HG03159 (cell line): ENCODE measurements at regions not wholly inside any gene's neighbourhood (a gene's known extent, or its start where the extent isn't known, plus 50 kb on each side); places are given as distances from the start of the nearest gene placed in this dataset.
"Not testable (repeated sequence)": the region's sequence is repeated elsewhere in the genome, so short reads cannot be mapped to it uniquely, and the experiment has no call there.

Source experiments
- ATAC-seq: cut with Tn5 transposase; IDR thresholded peaks from one replicate; pipeline ENCODE4 v1.9.1; 2021; ENCODE audit warnings: mild to moderate bottlenecking, moderate library complexity; ENCODE audit not compliant: unreplicated experiment

DNA sequence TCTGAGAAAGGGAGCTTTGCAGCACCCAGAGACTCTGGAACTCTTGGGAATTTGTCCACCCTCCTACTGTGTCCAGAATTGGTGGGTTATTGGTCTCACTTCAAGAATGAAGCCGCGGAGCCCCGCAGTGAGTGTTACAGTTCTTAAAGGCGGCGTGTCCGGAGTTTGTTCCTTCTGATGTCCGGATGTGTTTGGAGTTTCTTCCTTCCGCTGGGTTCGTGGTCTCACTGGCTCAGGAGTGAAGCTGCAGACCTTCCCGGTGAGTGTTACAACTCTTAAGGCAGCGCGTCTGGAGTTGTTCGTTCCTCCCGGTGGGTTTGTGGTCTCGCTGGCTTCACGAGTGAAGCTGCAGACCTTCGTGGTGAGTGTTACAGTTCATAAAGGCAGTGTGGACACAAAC, 824.7 kb downstream of the LRRTM4 start:
- not testable (repeated sequence) for ATAC-seq

DNA sequence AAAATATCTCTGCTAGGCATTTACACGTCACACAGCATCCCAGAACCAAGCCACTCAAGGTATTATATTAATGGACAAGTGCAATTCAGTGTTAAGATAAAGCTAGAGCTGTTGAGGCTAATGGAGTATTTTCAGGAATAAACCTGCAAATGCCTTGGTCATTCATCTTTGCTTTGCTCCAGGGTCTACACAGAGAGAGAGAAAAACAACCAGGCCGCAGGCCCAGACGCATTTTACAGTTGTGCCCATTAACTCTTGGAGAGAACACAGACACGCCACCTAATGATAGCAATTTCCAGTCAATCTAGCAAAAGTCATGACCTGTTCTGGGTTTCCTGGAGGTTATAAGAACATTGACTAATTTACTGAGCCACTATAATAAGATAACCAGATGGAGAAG, 829.3 kb downstream of the LRRTM4 start:
- no peak for ATAC-seq

DNA sequence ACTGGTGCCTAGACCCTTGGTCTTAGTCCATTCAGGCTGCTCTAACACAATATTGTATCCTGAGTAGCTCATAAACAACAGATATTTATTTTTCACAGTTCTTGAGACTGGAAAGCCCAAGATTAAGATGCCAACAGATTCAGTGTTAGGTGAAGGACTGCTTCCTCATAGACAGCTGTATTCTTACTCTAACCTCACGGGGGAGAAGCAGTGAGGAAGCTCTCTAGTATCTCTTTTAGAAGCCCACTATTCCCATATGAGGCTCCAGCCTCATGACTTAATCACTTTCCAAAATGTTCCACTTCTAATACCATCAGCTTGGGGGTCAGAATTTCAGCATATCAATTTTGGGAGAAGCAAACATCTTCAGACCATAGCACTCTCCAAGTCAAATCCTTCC, 833.4 kb downstream of the LRRTM4 start:
- ATAC-seq, result no peak

DNA sequence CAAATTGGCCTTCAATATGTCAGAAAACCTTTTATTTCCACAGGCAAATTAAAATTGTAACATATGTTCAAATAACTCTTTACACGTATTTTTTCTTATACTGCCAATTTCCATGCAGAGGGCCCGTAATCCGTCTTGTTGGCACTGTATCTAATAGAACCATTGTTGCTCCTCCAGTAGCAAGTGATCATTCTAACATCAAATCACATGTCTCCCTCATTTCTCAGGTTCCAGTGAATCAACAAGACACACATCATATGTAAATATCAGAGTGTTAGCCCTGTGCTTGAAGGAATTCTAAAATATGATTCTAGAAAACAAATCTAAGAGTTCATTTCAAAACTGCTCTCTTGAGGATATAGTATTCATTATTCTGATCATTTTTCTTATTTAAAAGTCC, 834.3 kb downstream of the LRRTM4 start:
- ATAC-seq, result no peak

DNA sequence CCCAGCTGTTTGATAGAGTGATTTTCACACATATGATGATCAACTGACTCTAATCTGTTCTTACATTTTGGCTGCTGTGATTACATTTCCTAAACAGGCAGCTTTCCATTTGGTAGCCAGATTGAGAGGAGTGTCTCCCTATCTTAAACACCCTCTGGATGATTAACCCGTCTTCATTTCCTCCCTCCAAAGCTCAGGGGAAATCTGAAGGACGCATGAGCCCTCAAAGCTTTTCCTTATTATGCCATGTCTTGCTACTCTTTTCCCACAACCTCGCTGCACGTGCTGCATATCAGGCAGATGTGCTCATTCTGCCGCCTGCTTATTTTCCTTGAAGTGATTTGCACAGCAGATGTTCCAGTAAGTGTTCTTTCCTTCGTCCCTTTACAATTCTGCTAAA, 837.4 kb downstream of the LRRTM4 start:
- ATAC-seq, result no peak

DNA sequence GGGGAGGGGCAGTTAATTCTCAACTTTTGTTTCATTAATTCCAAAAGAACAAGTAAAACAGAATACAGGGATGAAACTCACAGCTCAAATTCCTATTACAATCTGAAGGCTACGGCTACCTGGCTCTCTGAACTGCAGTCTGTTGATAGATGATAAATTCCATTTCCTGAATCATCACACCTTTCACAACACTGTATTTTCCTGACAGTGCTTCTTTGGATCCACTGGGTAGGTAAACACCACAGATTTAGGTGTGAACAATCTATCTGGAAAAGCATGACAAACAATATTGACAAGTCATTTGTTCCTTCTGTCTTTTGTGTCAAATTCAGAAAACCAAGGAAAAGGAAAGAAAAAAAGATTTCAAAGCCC, 843.2 kb downstream of the LRRTM4 start:
- no peak for ATAC-seq

DNA sequence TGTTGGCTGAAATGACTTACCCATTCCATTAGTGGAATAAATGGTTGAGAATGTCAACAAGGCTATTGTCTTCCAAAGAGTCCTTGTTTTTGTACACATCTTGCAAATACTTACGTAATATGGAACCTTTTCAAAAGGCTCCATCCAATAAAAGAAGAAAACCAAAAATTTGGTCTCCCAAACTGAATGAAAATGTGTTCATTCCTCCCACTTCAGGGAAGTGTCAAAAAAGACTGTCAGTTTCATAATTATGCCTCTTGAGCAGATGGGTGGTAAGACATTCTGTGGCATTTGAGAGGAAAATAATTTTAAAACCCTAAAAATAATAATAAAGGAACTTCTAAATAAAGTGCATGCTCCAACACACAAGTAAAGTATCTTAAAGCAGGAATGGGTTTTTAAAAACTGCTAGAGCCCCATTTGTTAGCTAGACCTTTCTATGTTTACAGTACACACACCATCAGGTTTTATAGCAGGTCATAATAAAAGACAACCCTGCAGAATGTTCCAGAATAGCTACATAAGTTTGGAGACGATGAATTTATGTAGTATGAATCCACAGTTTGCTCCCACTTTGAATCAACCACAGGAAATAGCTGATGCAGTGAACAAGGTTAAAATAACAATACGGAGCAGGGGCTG, 843.7 kb downstream of the LRRTM4 start:
- ATAC-seq, result no peak

DNA sequence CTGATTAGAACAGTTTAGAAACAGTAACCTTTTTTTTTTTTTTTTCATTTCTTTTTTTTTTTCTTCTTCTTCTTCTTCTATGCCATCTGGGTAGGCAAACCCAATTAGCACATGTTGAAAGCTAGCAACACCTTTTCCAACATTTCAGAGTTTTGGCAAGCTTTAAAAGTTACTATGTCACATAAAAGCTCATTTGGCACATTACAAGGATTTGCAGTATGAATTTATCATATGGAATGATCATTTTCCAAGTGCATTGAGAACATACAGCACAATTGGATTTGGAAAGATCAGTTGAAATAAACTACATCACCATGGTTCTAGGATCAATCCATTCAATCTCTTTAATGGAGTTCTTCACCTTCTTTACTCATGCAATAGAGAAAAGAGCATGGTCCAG, 847.0 kb downstream of the LRRTM4 start:
- no peak for ATAC-seq

DNA sequence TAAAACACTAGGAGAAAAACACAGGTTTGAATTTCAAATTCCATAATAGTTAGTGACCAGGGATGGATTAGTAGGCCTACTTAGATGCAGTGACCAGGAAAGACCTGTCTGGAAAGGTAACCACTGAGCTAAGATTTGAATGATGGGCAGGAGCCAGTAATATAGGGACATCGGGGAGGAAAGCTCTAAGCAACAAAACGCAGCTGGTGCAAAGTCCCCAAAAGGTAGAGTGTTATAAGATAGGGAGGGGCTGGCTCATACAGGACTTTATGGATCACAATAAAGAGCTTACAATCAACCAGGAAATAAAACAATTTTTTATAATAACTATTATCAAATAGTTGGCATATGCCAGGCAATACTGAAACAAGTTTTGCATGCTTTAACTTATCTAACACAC, 849.4 kb downstream of the LRRTM4 start:
- ATAC-seq, result no peak

DNA sequence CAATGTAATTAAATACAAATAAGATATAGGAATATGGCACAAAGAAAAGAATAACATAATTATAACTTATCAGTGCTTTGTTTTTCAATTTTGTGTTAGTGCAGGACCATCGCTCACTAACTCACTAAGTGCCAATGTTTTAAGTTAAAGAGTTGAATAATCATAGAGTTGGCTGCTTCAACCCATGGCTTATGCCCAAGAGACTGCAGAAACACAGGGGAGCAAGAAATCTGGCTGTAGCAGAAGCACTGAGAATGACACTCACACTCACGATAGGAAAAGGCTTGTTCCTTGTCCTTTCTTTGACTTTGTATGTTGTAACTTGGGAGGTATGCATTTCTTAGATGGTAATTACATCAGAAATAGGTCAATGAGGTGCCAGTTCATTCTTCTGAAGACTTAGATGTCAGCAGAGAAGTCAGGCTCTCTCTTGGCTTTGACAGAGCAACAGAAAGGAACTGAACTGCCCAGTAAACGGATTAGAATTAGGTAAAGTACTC, 852.2 kb downstream of the LRRTM4 start:
- ATAC-seq, result no peak

DNA sequence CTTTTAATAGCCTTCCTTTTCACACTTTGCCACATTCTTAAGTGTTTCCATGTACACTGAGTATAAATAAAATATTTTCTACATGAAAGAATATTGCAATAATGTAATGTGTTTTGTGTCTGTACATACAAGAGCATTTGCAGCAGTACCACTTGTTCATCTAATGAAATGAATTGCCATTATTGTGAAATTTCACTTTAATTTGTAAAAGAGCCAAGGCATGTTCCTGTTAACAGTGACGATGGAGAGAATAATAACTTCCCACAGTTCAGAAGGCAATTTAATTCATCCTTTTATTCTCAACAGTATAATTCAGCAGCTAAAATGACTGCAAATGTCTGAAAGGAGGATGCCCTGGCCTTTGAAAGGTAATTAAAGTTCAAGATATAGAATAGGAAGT, 853.9 kb downstream of the LRRTM4 start:
- ATAC-seq, result no peak

DNA sequence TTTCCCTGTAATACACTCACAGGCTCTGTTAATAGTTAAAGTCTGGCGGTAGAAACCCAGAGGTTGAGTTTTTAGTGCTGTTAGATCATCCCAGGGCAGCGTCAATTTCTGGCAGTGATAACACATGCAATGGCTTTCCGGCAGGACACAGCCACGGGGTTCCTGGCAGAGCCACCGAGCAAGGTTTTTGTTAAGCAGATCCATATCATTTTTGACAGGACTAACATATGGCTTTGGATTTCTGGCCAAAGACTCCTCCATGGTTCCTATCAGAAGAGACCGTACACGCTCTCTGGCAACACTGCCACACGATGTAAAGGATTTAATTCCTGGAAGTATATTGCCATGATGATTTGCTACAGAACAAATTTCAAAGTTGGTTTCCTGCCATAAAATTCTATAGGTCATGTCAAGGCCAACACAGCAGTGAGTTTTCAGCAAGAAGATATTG, 854.3 kb downstream of the LRRTM4 start:
- ATAC-seq, result no peak

DNA sequence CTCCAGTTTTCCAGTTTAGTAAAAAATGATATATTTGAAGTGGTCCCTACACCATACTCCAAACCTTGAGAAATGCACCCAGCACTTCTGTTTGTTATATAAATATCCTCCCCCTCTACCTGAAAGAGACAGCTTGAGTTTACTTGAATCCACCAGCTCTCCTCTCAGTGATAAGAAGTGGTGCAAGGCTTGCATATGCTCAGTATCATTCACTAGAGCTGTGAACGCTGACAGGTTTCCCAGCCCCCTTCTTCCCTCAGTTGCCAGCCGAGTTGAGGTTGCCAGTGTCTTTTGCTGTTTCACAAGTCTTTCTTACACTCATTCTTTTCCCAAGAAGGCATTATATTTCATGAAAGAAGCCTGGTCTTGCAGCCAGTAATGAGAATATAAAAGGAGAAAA, 880.0 kb downstream of the LRRTM4 start:
- ATAC-seq, result no peak

DNA sequence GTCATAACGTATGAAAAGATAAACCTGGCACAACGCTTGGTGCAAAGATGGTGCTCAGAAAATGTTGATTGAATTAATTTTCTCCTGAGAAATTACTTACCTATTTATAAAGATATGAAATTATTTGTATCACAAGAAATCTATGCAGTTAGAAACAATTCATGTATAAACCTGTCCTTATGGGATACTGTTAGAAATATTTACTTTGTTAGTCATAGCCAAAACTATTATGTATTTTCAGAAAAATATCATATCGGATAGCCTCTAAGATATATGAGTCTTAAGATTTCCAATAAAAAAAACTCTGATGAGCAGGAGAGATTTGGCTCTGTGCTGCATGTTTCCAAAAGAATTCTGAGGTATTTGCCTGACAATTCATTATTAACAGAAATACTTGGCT, 880.7 kb downstream of the LRRTM4 start:
- ATAC-seq, result no peak

DNA sequence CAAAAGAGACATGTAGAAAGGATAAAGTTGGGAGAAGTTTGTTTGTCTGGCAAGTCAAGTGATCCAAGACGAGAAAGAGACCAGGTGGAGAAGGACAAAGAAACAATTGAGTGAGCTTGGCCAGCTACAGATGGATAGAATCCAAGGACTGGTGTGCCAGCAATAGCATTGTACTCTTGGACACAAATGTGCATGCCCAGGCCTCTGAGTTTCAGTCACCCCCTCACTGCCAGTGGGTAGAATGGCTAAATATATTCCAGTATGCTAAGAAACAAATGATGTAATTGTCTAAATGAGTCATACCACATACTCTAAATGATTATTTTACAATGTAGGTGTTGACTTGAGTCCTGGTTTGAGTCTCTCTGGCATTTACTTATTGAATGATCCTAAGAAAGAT, 881.3 kb downstream of the LRRTM4 start:
- ATAC-seq, result no peak

DNA sequence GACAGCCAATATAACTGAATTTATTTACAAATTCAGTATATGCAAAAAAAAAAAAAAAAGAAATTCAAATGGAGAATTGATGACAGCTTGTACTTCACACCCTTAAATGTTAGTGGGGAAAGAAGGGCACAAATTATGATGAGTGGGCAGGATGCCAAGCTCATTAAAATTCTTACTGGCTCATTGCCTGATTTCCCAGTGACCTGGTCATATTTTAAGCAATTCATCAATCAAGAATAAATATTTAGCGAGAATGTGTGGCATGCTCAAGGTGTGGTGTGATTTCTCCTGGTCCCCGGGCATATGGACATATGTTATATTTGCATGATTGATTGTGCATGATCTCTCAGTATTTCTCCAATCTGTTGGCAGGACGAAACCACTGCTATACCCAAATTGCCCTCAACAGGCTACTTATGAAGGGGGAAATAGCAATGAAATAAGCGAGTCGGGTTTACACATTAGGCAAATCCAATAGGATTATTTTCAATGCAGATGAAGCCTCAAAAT, 883.0 kb downstream of the LRRTM4 start:
- ATAC-seq, result no peak

DNA sequence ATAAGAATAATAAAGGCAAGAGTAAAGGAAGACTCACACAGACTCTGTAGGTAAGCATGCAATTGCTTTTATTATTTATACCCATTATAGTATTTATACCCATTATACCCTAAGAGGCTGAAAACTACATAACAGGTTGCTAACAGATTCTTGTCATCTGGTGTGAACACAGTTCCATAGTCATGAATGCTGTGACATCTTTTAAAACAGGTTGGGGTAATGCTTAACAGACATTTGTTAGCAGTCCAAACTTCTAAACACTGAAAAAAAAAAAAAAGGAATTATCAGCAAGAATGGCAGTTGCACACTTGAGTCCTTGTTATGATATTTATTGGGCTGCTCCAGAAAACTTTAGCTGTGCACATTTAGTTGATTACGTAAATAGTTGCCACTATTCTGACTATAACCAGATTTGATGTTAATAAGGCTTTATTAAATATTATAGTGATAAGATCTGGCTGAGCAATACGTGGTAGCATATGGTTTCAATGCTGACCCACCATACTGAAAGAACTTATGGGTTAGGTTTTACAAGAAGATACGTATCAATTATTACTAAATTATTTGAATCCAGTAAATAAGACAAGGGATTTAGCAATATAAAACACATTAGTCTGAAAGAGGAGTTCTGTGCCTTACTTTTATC, 888.8 kb downstream of the LRRTM4 start:
- no peak for ATAC-seq

DNA sequence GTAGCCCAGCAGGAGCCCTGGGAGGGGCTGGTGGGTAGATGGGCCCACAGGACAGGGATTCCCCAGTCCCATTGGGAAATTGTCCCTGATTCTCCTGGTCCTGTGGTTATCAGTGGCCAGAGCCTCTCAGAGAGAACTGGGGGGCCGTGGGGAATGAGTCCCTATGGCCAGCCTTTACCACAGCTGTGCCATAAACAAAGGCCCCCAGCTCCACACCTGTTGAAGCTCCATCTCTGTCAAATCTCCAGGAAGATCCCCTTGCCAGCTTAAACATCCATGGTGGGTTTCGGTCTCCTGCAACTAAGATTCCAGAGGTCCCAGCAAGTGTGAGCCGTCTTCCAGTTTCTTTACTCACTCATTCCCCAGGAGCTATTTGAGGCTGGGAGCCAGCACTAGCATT, 897.1 kb downstream of the LRRTM4 start:
- no peak for ATAC-seq

DNA sequence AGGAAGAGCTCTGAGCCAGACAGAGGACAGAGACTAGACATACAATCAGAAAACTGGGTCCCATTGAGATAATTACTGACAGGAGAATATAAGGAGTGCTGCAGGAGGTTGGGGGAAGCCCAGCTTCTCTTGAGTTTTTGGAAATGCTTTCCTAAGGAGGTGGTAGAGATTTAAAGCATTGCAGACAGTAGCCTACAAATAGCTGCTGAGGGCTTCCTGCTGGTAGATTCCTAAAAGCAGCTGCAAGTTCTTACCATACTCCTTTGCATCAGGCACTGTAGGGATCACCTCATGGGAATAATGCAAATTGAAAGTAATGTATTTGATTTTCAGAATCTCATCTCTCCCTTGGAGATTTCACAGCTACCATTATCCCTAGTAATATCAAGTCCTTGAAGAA, 902.6 kb upstream of the GCFC2 start:
- no peak for ATAC-seq

DNA sequence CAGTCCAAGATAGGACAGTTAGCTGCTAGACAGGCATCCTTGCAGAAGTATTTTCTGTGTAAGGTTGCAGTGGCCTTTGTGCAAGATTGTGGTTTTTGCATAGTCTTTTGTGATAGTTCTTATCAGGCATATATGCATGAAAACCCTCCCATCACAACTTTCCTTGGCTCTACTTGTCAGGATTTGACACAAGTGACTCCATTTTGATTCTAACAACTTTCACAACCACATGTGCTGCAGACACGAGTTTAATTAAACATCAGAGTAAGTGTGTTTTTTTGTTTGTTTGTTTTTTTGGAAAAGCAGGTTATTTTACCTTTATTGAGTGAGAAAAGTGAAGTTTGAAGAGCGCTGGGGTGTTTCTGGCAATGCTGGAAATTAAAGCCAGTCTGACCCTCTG, 902.0 kb upstream of the GCFC2 start:
- no peak for ATAC-seq

DNA sequence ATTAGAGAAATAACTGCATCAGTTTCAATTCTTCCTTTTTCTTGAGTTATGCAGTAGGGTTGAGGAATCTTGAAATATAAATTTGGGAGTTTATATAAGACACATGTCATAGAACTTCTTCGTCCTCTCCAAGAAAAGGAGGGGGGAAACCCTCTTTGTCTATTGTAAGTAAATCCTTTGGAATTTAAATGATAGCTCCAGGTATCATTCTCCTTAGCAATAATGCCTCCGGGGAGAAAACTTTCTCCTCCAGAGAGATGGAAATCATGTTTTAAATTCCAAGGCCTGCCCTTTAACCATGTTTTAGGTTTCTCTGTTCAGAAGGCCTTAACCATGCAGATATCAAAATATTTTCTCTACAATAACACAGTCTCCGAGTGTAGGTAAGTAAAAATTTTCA, 899.7 kb upstream of the GCFC2 start:
- ATAC-seq, result no peak

DNA sequence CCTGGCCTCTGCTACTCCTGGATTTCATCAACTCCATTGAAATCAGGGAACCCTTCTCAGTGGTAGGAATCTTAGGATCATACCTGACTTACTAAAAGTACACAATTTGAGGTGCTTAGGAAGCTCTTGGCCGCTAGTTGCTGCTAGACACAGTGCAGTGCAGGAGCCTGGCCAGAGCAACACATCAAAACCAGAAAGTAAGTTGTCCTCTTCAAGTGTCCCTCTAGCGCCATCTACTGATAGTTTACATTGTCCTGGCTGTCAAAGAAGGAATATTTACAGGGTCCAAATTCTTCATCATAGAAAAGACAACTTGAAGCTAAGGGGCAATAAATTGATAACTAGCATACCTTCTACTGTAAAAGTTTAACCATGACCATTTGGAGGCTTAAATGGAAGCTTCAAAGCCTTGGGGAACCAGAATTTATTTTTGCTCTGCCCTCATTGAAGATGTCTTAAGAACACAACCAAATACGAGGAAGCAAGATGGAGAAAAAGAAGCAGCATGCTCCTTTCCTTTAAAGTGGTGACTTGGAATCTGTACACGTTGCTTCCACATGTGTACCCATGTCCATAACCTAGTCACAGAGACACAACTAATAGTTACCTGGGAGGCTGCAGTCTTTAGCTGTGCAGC, 889.1 kb upstream of the GCFC2 start:
- peak; percentile 99 for ATAC-seq
